Fibroblast of lung (primary cell): ENCODE measurements at regions not wholly inside any gene's neighbourhood (a gene's known extent, or its start where the extent isn't known, plus 50 kb on each side); places are given as distances from the start of the nearest gene placed in this dataset.

Experiments used
- CTCF ChIP-seq, 2 donors: IDR thresholded peaks in 1 of 2; conservative IDR thresholded peaks in 1 of 2; 1 replicate in 1 of 2; 2 replicates in 1 of 2; pipeline ENCODE4 v1.5.1; 2011 to 2012; ENCODE audit warnings: low read length in 2 of 2, control low read depth in 1 of 2, inconsistent platforms in 1 of 2, low read depth in 1 of 2, mild to moderate bottlenecking in 1 of 2
- EZH2 ChIP-seq: IDR thresholded peaks from 2 replicates; pipeline ENCODE4 v1.5.1; 2012; ENCODE audit warnings: low read length, control low read depth, mild to moderate bottlenecking; ENCODE audit errors: missing control alignments

GRCh38 chr9:107847978-107848964, 358.7 kb upstream of the KLF4 start:
- no peak for TF ChIP-seq CTCF (conservative IDR thresholded peaks at IDR 0.05 in 1 of 2, IDR thresholded peaks at IDR 0.05 in 1 of 2; ENCODE audit: low read depth in 1 of 2, low read length in 2 of 2)
- no peak for TF ChIP-seq EZH2
